Esophagus muscularis mucosa (tissue), 4 donors: ENCODE measurements at regions not wholly inside any gene's neighbourhood (a gene's known extent, or its start where the extent isn't known, plus 50 kb on each side); places are given as distances from the start of the nearest gene placed in this dataset.

Experiments used
- DNase-seq: peaks from one replicate; pipeline ENCODE4 v3.0.0-alpha.2; 2017; ENCODE audit errors: extremely low spot score
- H3K27ac ChIP-seq, 4 donors: fragments of 200-600 bp; sonication (generic); replicated peaks in 1 of 4; 1 replicate in 3 of 4; 2 replicates in 1 of 4; pipeline ENCODE4 v1.5.1; 2016 to 2019; ENCODE audit warnings: mild to moderate bottlenecking in 1 of 4
- H3K27me3 ChIP-seq, 4 donors: fragments of 200-600 bp; sonication (generic); one replicate each; pipeline versions ENCODE4 v1.5.1 to v1.6.0; 2016 to 2019
- H3K36me3 ChIP-seq, 4 donors: fragments of 200-600 bp; sonication (generic); one replicate each; pipeline ENCODE4 v1.5.1; 2016 to 2019
- H3K4me1 ChIP-seq, 4 donors: fragments of 200-600 bp; sonication (generic); one replicate each; pipeline ENCODE4 v1.5.1; 2016 to 2019
- H3K4me3 ChIP-seq, 4 donors: fragments of 200-600 bp; sonication (generic); 1 replicate in 2 of 4; 2 replicates in 2 of 4; pipeline ENCODE4 v1.5.1; 2016 to 2019; ENCODE audit warnings: mild to moderate bottlenecking in 4 of 4, moderate library complexity in 1 of 4
- H3K9me3 ChIP-seq, 4 donors: fragments of 200-600 bp; sonication (generic); 1 replicate in 3 of 4; 2 replicates in 1 of 4; pipeline ENCODE4 v1.5.1; 2016 to 2019
- CTCF ChIP-seq, 3 experiments: fragments of 200-600 bp in 2 of 3; fragments of 450-650 bp in 1 of 3; sonication (generic) in 2 of 3; IDR thresholded peaks; one replicate each; pipeline ENCODE4 v1.5.1; 2017 to 2019; ENCODE audit warnings: antibody characterized with exemption in 3 of 3, mild to moderate bottlenecking in 2 of 3, moderate library complexity in 1 of 3
- EP300 ChIP-seq: sonication (generic); formaldehyde crosslinking; IDR thresholded peaks from one replicate; pipeline ENCODE4 v1.6.1; 2017; ENCODE audit warnings: antibody characterized with exemption
- POLR2A ChIP-seq: fragments of 450-650 bp; IDR thresholded peaks from one replicate; pipeline ENCODE4 v1.6.1; 2017; ENCODE audit warnings: antibody characterized with exemption, moderate library complexity, mild to moderate bottlenecking, low read depth
- POLR2AphosphoS5 ChIP-seq, 2 donors: sonication (generic); formaldehyde crosslinking; IDR thresholded peaks; one replicate each; pipeline ENCODE4 v1.6.1; 2017; ENCODE audit warnings: antibody characterized with exemption in 2 of 2
- WGBS: methylation state at CpG from one replicate; pipeline ENCODE4 v1.1.5; 2018; 5-methylcytosine and 5-hydroxymethylcytosine counted together
- intact Hi-C: fragments of 100-400 bp; cut with DNase I; formaldehyde crosslinking; loops from one replicate; pipeline ENCODE4 v1.15.1; 2023

GRCh38 chr6:97822632-97823031, 539.6 kb upstream of the MMS22L start:
- no peaks in the 10 kb centered on the region for H3K36me3 ChIP-seq
- intact Hi-C loops, result no loop called here
- TF ChIP-seq CTCF (IDR thresholded peaks at IDR 0.05), result no peak
- TF ChIP-seq POLR2A, result no peak
- TF ChIP-seq EP300, result no peak
- no peak for TF ChIP-seq POLR2AphosphoS5 (IDR thresholded peaks at IDR 0.05)
- no peaks in the 10 kb centered on the region for H3K9me3 ChIP-seq
- no peaks in the 10 kb centered on the region for H3K27me3 ChIP-seq
- no peak overlapping the region for H3K27ac ChIP-seq
- WGBS, result 63% methylated on average over 2 of the region's 2 CpGs
- DNase-seq, result no peak
- H3K4me1 ChIP-seq, result no peaks in the 10 kb centered on the region
- no peak overlapping the region for H3K4me3 ChIP-seq

GRCh38 chr6:97841763-97842162, 558.7 kb upstream of the MMS22L start:
- H3K9me3 ChIP-seq, result no peaks in the 10 kb centered on the region
- no peaks in the 10 kb centered on the region for H3K27me3 ChIP-seq
- no peak overlapping the region for H3K4me3 ChIP-seq
- no peaks in the 10 kb centered on the region for H3K36me3 ChIP-seq
- H3K4me1 ChIP-seq, result no peaks in the 10 kb centered on the region
- no peak overlapping the region for H3K27ac ChIP-seq
- DNase-seq, result no peak
- intact Hi-C loops, result no loop called here
- no peak for TF ChIP-seq EP300
- no peak for TF ChIP-seq POLR2AphosphoS5 (IDR thresholded peaks at IDR 0.05)
- TF ChIP-seq POLR2A, result no peak
- no peak for TF ChIP-seq CTCF (IDR thresholded peaks at IDR 0.05)
- WGBS, result 77% methylated on average over 3 of the region's 3 CpGs

GRCh38 chr6:97842521-97842920, 559.5 kb upstream of the MMS22L start:
- Histone ChIP-seq H3K27ac (no peak overlapping the region), H3K36me3 (no peaks in the 10 kb centered on the region), H3K4me3 (no peak overlapping the region), H3K9me3 (no peaks in the 10 kb centered on the region), H3K27me3 (no peaks in the 10 kb centered on the region), H3K4me1 (no peaks in the 10 kb centered on the region)
- WGBS, result 92% methylated on average over 2 of the region's 2 CpGs
- intact Hi-C loops, result no loop called here
- no peak for DNase-seq
- no peak for TF ChIP-seq CTCF (IDR thresholded peaks at IDR 0.05)
- no peak for TF ChIP-seq POLR2A
- no peak for TF ChIP-seq EP300
- TF ChIP-seq POLR2AphosphoS5 (IDR thresholded peaks at IDR 0.05), result no peak

GRCh38 chr6:97849390-97849789, 566.4 kb upstream of the MMS22L start:
- no peaks in the 10 kb centered on the region for H3K4me1 ChIP-seq
- no peaks in the 10 kb centered on the region for H3K9me3 ChIP-seq
- no peak for DNase-seq
- no peak overlapping the region for H3K4me3 ChIP-seq
- WGBS, result 73% methylated on average over 2 of the region's 2 CpGs
- intact Hi-C loops, result no loop called here
- no peak overlapping the region for H3K27ac ChIP-seq
- H3K36me3 ChIP-seq, result no peaks in the 10 kb centered on the region
- H3K27me3 ChIP-seq, result no peaks in the 10 kb centered on the region
- TF ChIP-seq EP300, result no peak
- no peak for TF ChIP-seq CTCF (IDR thresholded peaks at IDR 0.05)
- TF ChIP-seq POLR2A, result no peak
- TF ChIP-seq POLR2AphosphoS5 (IDR thresholded peaks at IDR 0.05), result no peak

GRCh38 chr6:97850458-97851212, 567.6 kb upstream of the MMS22L start:
- H3K4me1 ChIP-seq, result no peaks in the 10 kb centered on the region
- H3K27ac ChIP-seq, result no peak overlapping the region
- intact Hi-C loops, result no loop called here
- H3K27me3 ChIP-seq, result no peaks in the 10 kb centered on the region
- H3K4me3 ChIP-seq, result no peak overlapping the region
- H3K9me3 ChIP-seq, result no peaks in the 10 kb centered on the region
- TF ChIP-seq CTCF (IDR thresholded peaks at IDR 0.05) (no peak), POLR2A (no peak), POLR2AphosphoS5 (IDR thresholded peaks at IDR 0.05) (no peak), EP300 (no peak)
- WGBS, result 37% methylated on average over 5 of the region's 5 CpGs
- DNase-seq, result no peak
- no peaks in the 10 kb centered on the region for H3K36me3 ChIP-seq
